ENCODE measurements at regions not wholly inside any gene's neighbourhood (a gene's known extent, or its start where the extent isn't known, plus 50 kb on each side); places are given as distances from the start of the nearest gene placed in this dataset.

DNA sequence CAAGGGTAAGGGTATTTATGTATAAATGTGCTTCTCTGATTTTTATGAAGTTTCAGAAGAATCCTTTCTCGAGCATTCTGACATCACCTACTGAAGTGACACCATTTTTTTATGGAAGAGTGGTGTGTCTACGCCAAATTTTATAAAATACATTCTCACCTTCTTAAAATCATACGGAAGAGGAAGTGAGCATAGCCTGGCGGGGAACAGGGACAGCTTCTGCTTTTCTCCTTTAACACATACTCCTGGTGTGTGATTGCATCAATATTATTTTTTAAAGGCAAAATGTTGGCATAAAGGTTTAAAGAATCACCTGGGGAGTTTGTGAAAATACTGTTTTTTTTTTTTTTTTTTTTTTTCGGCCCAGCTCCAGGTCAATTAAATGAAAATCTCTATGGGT lies 733.6 kb upstream of the MAN1A1 start:
- no peak overlapping the region for H3K27ac Mint-ChIP-seq
- Histone ChIP-seq H3K23ac (ENCODE audit: insufficient read length, low read depth, low read length) (no peak overlapping the region), H3K79me2 (ENCODE audit: insufficient read depth, low read length) (no peaks in the 10 kb centered on the region), H3K9me3 (ENCODE audit: control insufficient read depth, low read depth, low read length) (no peaks in the 10 kb centered on the region), H3K23me2 (ENCODE audit: insufficient read length, low read depth, low read length, poor library complexity, severe bottlenecking) (no peaks in the 10 kb centered on the region), H3K4ac (ENCODE audit: low read depth, low read length) (no peak overlapping the region), H2BK15ac (ENCODE audit: low read depth, low read length) (no peak overlapping the region), H2BK120ac (ENCODE audit: low read depth, low read length, poor library complexity, severe bottlenecking) (no peak overlapping the region), H4K5ac (ENCODE audit: insufficient read length, low read depth, low read length) (no peak overlapping the region), H3K27ac (ENCODE audit: insufficient read length, low read depth, low read length) (no peak overlapping the region), H3K79me1 (ENCODE audit: insufficient read depth, low read depth, low read length, poor library complexity, severe bottlenecking) (no peaks in the 10 kb centered on the region), H3T11ph (ENCODE audit: low read length) (no peak overlapping the region), H2AK5ac (ENCODE audit: insufficient read length, low read length) (no peak overlapping the region), H4K20me1 (ENCODE audit: control insufficient read depth, insufficient read depth, insufficient read length) (no peaks in the 10 kb centered on the region), H3K27me3 (ENCODE audit: insufficient read depth, low read length) (no peaks in the 10 kb centered on the region), H2BK5ac (ENCODE audit: insufficient read length, low read length) (no peak overlapping the region), H2AFZ (ENCODE audit: low read length) (no peak overlapping the region), H2BK20ac (ENCODE audit: low read depth, low read length, poor library complexity, severe bottlenecking) (no peak overlapping the region), H3K4me1 (ENCODE audit: insufficient read depth, low read length) (no peaks in the 10 kb centered on the region), H3K18ac (ENCODE audit: insufficient read length, low read depth, low read length) (no peak overlapping the region), H4K91ac (ENCODE audit: insufficient read length, low read depth, low read length) (no peak overlapping the region), H3K56ac (ENCODE audit: insufficient read length, low read depth, low read length) (no peak overlapping the region), H2BK12ac (ENCODE audit: insufficient read length, low read depth, low read length) (no peak overlapping the region), H4K8ac (replicated peaks; ENCODE audit: insufficient read length, low read depth, low read length) (no peak overlapping the region), H3K9ac (ENCODE audit: extremely low read depth, insufficient read length, low read length) (no peak overlapping the region), H3K4me2 (ENCODE audit: insufficient read depth, insufficient read length, low read length) (no peak overlapping the region), H3K14ac (ENCODE audit: insufficient read depth, low read length) (no peak overlapping the region)
- H3K36me3 Mint-ChIP-seq (ENCODE audit: insufficient read depth in 1 of 3, low read depth in 3 of 3): no peaks in the 10 kb centered on the region
- peaks cover 0 to 3% of the 10 kb centered on the region in 2 experiments; a peak in 2 of 5 replicates for H3K9me3 Mint-ChIP-seq
- no peak overlapping the region for H3K4me3 Mint-ChIP-seq
- DNase-seq: no peak
- no peaks in the 10 kb centered on the region for H3K27me3 Mint-ChIP-seq (ENCODE audit: low read depth)
- WGBS (ENCODE audit: extremely low coverage, insufficient read length, low lambda C conversion rate): no CpG with 5 or more reads among the region's 5 CpGs
- H3K4me1 Mint-ChIP-seq: no peaks in the 10 kb centered on the region
- TF ChIP-seq, protein P1, sequence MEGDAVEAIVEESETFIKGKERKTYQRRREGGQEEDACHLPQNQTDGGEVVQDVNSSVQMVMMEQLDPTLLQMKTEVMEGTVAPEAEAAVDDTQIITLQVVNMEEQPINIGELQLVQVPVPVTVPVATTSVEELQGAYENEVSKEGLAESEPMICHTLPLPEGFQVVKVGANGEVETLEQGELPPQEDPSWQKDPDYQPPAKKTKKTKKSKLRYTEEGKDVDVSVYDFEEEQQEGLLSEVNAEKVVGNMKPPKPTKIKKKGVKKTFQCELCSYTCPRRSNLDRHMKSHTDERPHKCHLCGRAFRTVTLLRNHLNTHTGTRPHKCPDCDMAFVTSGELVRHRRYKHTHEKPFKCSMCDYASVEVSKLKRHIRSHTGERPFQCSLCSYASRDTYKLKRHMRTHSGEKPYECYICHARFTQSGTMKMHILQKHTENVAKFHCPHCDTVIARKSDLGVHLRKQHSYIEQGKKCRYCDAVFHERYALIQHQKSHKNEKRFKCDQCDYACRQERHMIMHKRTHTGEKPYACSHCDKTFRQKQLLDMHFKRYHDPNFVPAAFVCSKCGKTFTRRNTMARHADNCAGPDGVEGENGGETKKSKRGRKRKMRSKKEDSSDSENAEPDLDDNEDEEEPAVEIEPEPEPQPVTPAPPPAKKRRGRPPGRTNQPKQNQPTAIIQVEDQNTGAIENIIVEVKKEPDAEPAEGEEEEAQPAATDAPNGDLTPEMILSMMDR (conservative IDR thresholded peaks at IDR 0.05): no peak

Data from H9 (cell line).